HG03103 (cell line): ENCODE measurements at regions not wholly inside any gene's neighbourhood (a gene's known extent, or its start where the extent isn't known, plus 50 kb on each side); places are given as distances from the start of the nearest gene placed in this dataset.
"Not testable (repeated sequence)": the region's sequence is repeated elsewhere in the genome, so short reads cannot be mapped to it uniquely, and the experiment has no call there.

Experiments
- ATAC-seq: cut with Tn5 transposase; IDR thresholded peaks from one replicate; pipeline ENCODE4 v1.9.1; 2021; ENCODE audit warnings: low read depth; ENCODE audit not compliant: unreplicated experiment

- ATAC-seq: no peak
These were observed 314.2 kb downstream of the PID1 start for GRCh38 chr2:228956701-228957474.

- no peak for ATAC-seq
These were observed 321.3 kb downstream of the PID1 start for GRCh38 chr2:228949831-228950230.

- ATAC-seq: no peak
These were observed 325.4 kb downstream of the PID1 start for GRCh38 chr2:228945710-228946109.

- no peak for ATAC-seq
These were observed 328.2 kb downstream of the PID1 start for GRCh38 chr2:228942856-228943255.

GRCh38 chr2:228938629-228939028, 332.5 kb downstream of the PID1 start:
- no peak for ATAC-seq

- ATAC-seq: no peak
These were observed 343.8 kb downstream of the PID1 start for GRCh38 chr2:228927028-228928010.

GRCh38 chr2:228919808-228920207, 351.3 kb downstream of the PID1 start:
- ATAC-seq: no peak

- ATAC-seq: no peak
These were observed 353.9 kb downstream of the PID1 start for GRCh38 chr2:228917220-228917619.

- ATAC-seq: no peak
These were observed 354.5 kb downstream of the PID1 start for GRCh38 chr2:228916416-228917090.

GRCh38 chr2:228913176-228913575, 357.9 kb downstream of the PID1 start:
- no peak for ATAC-seq

- ATAC-seq: not testable (repeated sequence)
These were observed 360.2 kb downstream of the PID1 start for GRCh38 chr2:228910872-228911271.

GRCh38 chr2:228902176-228902575, 368.9 kb downstream of the PID1 start:
- no peak for ATAC-seq

- no peak for ATAC-seq
These were observed 369.6 kb downstream of the PID1 start for GRCh38 chr2:228901531-228901930.

- ATAC-seq: no peak
These were observed 392.9 kb downstream of the PID1 start for GRCh38 chr2:228878138-228878537.

GRCh38 chr2:228876276-228876675, 394.8 kb downstream of the PID1 start:
- ATAC-seq: no peak

GRCh38 chr2:228875152-228875900, 395.8 kb downstream of the PID1 start:
- ATAC-seq: no peak

GRCh38 chr2:228871012-228871411, 400.1 kb downstream of the PID1 start:
- ATAC-seq: no peak

GRCh38 chr2:228869636-228870264, 401.3 kb downstream of the PID1 start:
- no peak for ATAC-seq

- no peak for ATAC-seq
These were observed 403.7 kb downstream of the PID1 start for GRCh38 chr2:228867406-228867805.

- ATAC-seq: no peak
These were observed 404.3 kb downstream of the PID1 start for GRCh38 chr2:228866781-228867180.
